Fibroblast of villous mesenchyme (primary cell): ENCODE measurements at regions not wholly inside any gene's neighbourhood (a gene's known extent, or its start where the extent isn't known, plus 50 kb on each side); places are given as distances from the start of the nearest gene placed in this dataset.

ENCODE experiments used
- DNase-seq: peaks from one replicate; pipeline ENCODE4 v3.0.0-alpha.2; 2010; ENCODE audit warnings: low read depth
- H3K4me3 ChIP-seq: 2 replicates; pipeline ENCODE4 v1.5.1; 2011; ENCODE audit warnings: low read depth, mild to moderate bottlenecking, low read length
- CTCF ChIP-seq: IDR thresholded peaks from 2 replicates; pipeline ENCODE4 v1.5.1; 2012; ENCODE audit warnings: low read depth, mild to moderate bottlenecking, low read length; ENCODE audit not compliant: insufficient read depth

GRCh38 chr15:35197754-35198153 lies 112.7 kb upstream of the NANOGP8 start:
- H3K4me3 ChIP-seq, result no peak overlapping the region
- no peak for DNase-seq
- TF ChIP-seq CTCF, result no peak

- peak; percentile 24 for DNase-seq
These were observed 112.2 kb upstream of the NANOGP8 start for GRCh38 chr15:35197306-35197705.

GRCh38 chr15:35196273-35196672 lies 111.2 kb upstream of the NANOGP8 start:
- no peak for DNase-seq
- no peak for TF ChIP-seq CTCF
- no peak overlapping the region for H3K4me3 ChIP-seq

More at GRCh38 chr15:35197306-35197705, 112.2 kb upstream of the NANOGP8 start:
- no peak overlapping the region for H3K4me3 ChIP-seq
- TF ChIP-seq CTCF, result no peak

GRCh38 chr15:35195649-35196048 lies 110.6 kb upstream of the NANOGP8 start:
- no peak overlapping the region for H3K4me3 ChIP-seq
- no peak for DNase-seq
- TF ChIP-seq CTCF, result no peak

- TF ChIP-seq CTCF, result no peak
- no peak overlapping the region for H3K4me3 ChIP-seq
- DNase-seq, result no peak
These were observed 109.9 kb upstream of the NANOGP8 start for GRCh38 chr15:35195031-35195430.

- TF ChIP-seq CTCF, result no peak
- no peak for DNase-seq
- H3K4me3 ChIP-seq, result no peak overlapping the region
These were observed 109.2 kb upstream of the NANOGP8 start for GRCh38 chr15:35194296-35194695.

GRCh38 chr15:35191783-35192182 lies 106.7 kb upstream of the NANOGP8 start:
- DNase-seq, result no peak
- no peak for TF ChIP-seq CTCF
- no peak overlapping the region for H3K4me3 ChIP-seq
